Stomach smooth muscle (tissue), 2 donors: ENCODE measurements at regions not wholly inside any gene's neighbourhood (a gene's known extent, or its start where the extent isn't known, plus 50 kb on each side); places are given as distances from the start of the nearest gene placed in this dataset.

ENCODE experiments used
- H3K27ac ChIP-seq: one replicate; pipeline ENCODE4 v1.7.0; 2013; ENCODE audit warnings: mild to moderate bottlenecking, low read length, inconsistent platforms
- H3K27me3 ChIP-seq, 2 donors: one replicate each; pipeline ENCODE4 v1.7.0; 2013; ENCODE audit warnings: low read length in 2 of 2; ENCODE audit not compliant: insufficient read depth in 2 of 2, control insufficient read depth in 1 of 2
- H3K36me3 ChIP-seq, 2 donors: one replicate each; pipeline ENCODE4 v1.7.0; 2013; ENCODE audit warnings: low read length in 2 of 2; ENCODE audit not compliant: control insufficient read depth in 2 of 2, insufficient read depth in 2 of 2
- H3K4me1 ChIP-seq: one replicate; pipeline ENCODE4 v1.7.0; 2013; ENCODE audit warnings: low read length; ENCODE audit not compliant: control insufficient read depth, insufficient read depth
- H3K4me3 ChIP-seq, 2 donors: one replicate each; pipeline ENCODE4 v1.7.0; 2013; ENCODE audit warnings: low read length in 2 of 2
- H3K9ac ChIP-seq, 2 donors: one replicate each; pipeline ENCODE4 v1.7.0; 2013; ENCODE audit warnings: low read length in 2 of 2, mild to moderate bottlenecking in 1 of 2
- H3K9me3 ChIP-seq, 2 donors: one replicate each; pipeline ENCODE4 v1.7.0; 2013; ENCODE audit warnings: low read length in 2 of 2; ENCODE audit not compliant: control insufficient read depth in 2 of 2
- donor health status: healthy.
- donor health status: Pancreatic carcinoma.

DNA sequence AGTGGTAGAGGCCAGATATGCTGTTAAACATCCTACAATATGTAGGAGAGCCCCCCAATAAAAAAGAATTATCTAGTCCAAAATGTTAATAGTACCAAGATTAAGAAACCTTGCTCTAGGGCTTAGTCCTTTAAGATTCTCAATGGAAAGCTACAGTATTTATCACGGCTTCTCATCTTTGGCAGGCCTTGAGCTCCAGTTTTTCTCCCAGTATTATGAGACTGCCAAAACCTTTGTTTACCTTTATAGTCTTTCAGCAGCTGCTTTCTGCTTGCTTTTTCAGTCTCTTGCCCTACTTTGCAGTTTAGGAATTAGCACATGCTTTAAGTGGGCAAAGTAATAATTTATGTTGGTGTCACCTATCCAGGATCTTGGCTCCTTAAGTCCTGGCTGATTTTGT is 59.7 kb downstream of the NHLRC1 start:
- no peaks in the 10 kb centered on the region for H3K36me3 ChIP-seq

GRCh38 chr6:18058429-18058828 is 64.0 kb downstream of the NHLRC1 start:
- no peaks in the 10 kb centered on the region for H3K9me3 ChIP-seq
- H3K27ac ChIP-seq, result no peak overlapping the region
- H3K4me1 ChIP-seq, result no peaks in the 10 kb centered on the region
- no peak overlapping the region for H3K9ac ChIP-seq
- H3K4me3 ChIP-seq, result no peak overlapping the region
- no peaks in the 10 kb centered on the region for H3K36me3 ChIP-seq
- no peaks in the 10 kb centered on the region for H3K27me3 ChIP-seq

More for the DNA sequence above, 59.7 kb downstream of the NHLRC1 start:
- no peaks in the 10 kb centered on the region for H3K27me3 ChIP-seq
- no peaks in the 10 kb centered on the region for H3K4me1 ChIP-seq
- H3K4me3 ChIP-seq, result no peak overlapping the region
- H3K9me3 ChIP-seq, result no peaks in the 10 kb centered on the region
- H3K27ac ChIP-seq, result no peak overlapping the region
- no peak overlapping the region for H3K9ac ChIP-seq

DNA sequence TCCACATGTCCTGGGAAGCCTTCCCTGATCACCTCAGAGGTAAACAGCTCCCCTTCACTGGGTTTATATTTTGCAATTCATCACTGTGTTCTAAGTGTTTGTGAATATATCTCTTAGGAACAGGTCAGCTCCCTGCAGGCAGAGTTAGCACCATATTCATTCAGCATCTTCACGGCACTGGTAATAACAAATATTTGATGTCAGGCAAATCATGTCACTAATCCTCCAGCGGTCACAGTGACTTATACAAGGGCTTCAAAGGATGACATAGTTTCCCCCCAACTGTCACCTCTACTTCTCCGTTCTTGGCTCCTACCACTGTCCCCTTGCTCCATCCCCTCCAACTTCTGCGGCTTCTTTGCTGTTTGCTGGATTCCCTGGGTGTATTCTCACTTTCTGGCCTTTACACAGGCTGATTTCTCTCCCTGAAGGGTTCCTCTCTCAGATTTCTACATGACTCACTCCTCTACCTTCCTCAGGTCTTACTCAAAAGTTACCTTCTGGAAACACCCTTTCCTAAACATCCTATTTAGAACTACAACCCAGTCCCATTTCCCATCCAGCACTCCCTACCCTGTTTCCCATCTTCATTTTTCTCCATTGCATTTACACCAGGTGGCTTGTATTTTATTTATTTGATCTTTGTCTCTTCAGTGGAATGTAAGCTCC is 66.6 kb downstream of the NHLRC1 start:
- no peaks in the 10 kb centered on the region for H3K27me3 ChIP-seq
- H3K9ac ChIP-seq, result no peak overlapping the region
- H3K9me3 ChIP-seq, result no peaks in the 10 kb centered on the region
- H3K4me1 ChIP-seq, result no peaks in the 10 kb centered on the region
- H3K36me3 ChIP-seq, result no peaks in the 10 kb centered on the region
- H3K4me3 ChIP-seq, result no peak overlapping the region
- no peak overlapping the region for H3K27ac ChIP-seq

DNA sequence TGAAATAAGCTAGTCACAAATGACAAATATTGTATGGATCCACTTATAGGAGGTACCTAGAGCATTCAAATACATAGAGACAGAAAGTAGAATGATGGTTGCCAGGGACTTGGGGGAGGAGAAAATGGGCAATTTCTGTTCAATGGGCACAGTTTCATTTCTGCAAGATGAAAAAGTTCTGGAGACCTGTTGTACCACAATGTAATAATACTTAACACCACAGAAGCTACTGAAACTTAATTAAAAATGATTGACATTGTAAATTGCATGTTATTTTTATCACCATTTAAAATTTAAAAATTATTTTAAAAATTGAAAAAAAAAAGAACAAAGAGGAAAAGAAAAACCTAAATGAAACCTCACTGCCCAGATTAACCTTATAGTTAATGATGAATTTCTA is 67.4 kb downstream of the NHLRC1 start:
- H3K27ac ChIP-seq, result no peak overlapping the region
- no peaks in the 10 kb centered on the region for H3K9me3 ChIP-seq
- no peaks in the 10 kb centered on the region for H3K4me1 ChIP-seq

GRCh38 chr6:18053555-18054445 is 66.4 kb upstream of the KIF13A start:
- H3K27ac ChIP-seq, result no peak overlapping the region
- no peaks in the 10 kb centered on the region for H3K36me3 ChIP-seq
- H3K9ac ChIP-seq, result no peak overlapping the region
- no peaks in the 10 kb centered on the region for H3K4me1 ChIP-seq
- no peaks in the 10 kb centered on the region for H3K27me3 ChIP-seq
- H3K4me3 ChIP-seq, result no peak overlapping the region
- no peaks in the 10 kb centered on the region for H3K9me3 ChIP-seq

More for the DNA sequence above, 67.4 kb downstream of the NHLRC1 start:
- no peaks in the 10 kb centered on the region for H3K36me3 ChIP-seq
- no peak overlapping the region for H3K9ac ChIP-seq
- no peak overlapping the region for H3K4me3 ChIP-seq
- H3K27me3 ChIP-seq, result no peaks in the 10 kb centered on the region

DNA sequence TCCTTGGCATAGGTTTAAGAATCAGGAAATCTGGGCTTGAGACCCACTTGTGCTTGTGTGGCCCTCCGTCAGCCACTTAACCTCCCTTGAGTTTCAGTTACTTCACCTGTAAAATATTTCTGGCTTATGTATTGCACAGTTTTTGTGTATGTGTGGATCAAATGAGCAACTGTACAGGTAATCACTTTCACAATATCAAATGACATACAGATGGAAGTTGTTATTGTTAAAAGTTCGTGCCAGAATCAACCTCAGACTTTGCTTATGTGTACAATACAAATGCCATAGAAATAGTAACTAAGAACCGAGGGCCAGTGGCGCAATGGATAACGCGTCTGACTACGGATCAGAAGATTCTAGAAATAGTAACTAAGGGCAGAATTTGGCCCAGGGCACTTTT is 65.6 kb upstream of the KIF13A start:
- H3K9me3 ChIP-seq, result no peaks in the 10 kb centered on the region
- no peak overlapping the region for H3K9ac ChIP-seq
- no peaks in the 10 kb centered on the region for H3K27me3 ChIP-seq
- H3K4me1 ChIP-seq, result no peaks in the 10 kb centered on the region
- H3K4me3 ChIP-seq, result no peak overlapping the region
- no peaks in the 10 kb centered on the region for H3K36me3 ChIP-seq
- H3K27ac ChIP-seq, result no peak overlapping the region

DNA sequence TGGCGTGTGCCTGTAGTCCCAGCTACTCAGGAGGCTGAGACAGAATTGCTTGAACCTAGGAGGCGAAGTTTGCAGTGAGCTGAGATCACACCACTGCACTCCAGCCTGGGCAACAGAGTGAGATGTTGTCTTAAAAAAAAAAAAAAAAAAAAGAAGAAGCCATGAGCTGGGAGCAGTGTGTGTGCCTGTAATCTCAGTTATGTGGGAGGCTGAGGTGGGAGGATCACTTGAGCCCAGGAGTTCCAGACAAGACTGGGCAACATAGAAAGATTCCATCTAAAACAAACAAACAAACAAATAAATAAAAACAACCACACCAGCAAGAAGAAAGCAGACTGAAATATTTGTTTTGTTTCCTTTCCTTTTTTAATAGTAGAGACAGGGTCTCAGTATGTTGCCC is 62.2 kb upstream of the KIF13A start:
- no peak overlapping the region for H3K9ac ChIP-seq
- H3K4me1 ChIP-seq, result no peaks in the 10 kb centered on the region
- no peaks in the 10 kb centered on the region for H3K9me3 ChIP-seq
- H3K36me3 ChIP-seq, result no peaks in the 10 kb centered on the region
- no peaks in the 10 kb centered on the region for H3K27me3 ChIP-seq
- no peak overlapping the region for H3K27ac ChIP-seq
- no peak overlapping the region for H3K4me3 ChIP-seq

- no peaks in the 10 kb centered on the region for H3K27me3 ChIP-seq
- H3K9ac ChIP-seq, result no peak overlapping the region
- no peak overlapping the region for H3K27ac ChIP-seq
- no peaks in the 10 kb centered on the region for H3K36me3 ChIP-seq
- peaks cover 4% of the 10 kb centered on the region for H3K4me1 ChIP-seq
- H3K9me3 ChIP-seq, result no peaks in the 10 kb centered on the region
- H3K4me3 ChIP-seq, result no peak overlapping the region
Measured at GRCh38 chr6:18048953-18049630, 61.7 kb upstream of the KIF13A start.

DNA sequence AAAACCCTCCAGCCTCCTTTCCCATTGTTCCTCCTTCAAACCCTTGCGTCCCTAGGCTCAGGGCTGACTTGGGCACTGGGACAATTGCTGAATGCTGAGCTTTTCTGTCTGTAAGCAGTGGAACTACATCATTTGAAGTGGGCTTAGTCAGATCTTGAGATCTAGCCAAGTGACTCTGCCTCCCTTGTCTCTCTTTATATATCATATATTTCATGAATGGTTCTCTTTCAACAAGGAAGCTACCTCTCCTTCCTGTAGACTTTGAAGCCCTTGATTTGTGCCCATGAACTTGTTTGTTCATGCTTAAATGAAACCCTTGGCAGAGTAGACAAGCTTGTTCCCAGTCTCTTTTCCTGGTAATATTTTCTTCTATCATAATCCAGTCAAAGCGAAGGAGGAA is 60.0 kb upstream of the KIF13A start:
- no peaks in the 10 kb centered on the region for H3K9me3 ChIP-seq
- H3K9ac ChIP-seq, result no peak overlapping the region
- H3K27me3 ChIP-seq, result no peaks in the 10 kb centered on the region
- no peak overlapping the region for H3K27ac ChIP-seq
- H3K36me3 ChIP-seq, result no peaks in the 10 kb centered on the region
- no peak overlapping the region for H3K4me3 ChIP-seq
- peaks cover 14% of the 10 kb centered on the region for H3K4me1 ChIP-seq

DNA sequence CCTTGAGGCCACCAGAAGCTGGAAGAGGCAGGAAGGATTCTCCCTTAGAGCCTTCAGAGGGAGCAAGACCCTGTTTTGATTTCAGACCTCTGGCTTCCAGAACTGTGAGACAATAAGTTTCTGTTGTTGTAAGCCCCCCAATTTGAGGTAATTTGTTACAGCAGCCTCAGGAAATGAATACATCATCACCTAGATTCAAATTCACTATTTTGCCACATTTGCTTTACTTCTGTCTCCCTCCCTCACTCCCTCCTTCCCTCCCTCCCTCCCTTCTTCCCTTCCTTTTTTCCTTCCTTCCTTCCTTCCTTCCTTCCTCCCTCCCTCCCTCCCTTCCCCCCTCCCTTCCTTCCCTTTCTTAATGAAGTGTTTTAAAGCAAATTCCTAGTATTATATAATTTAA is 58.1 kb upstream of the KIF13A start:
- no peaks in the 10 kb centered on the region for H3K36me3 ChIP-seq
- H3K27me3 ChIP-seq, result no peaks in the 10 kb centered on the region
- H3K27ac ChIP-seq, result no peak overlapping the region
- peaks cover 15% of the 10 kb centered on the region for H3K4me1 ChIP-seq
- no peaks in the 10 kb centered on the region for H3K9me3 ChIP-seq
- H3K4me3 ChIP-seq, result no peak overlapping the region
- H3K9ac ChIP-seq, result no peak overlapping the region
